ENCODE measurements at regions not wholly inside any gene's neighbourhood (a gene's known extent, or its start where the extent isn't known, plus 50 kb on each side); places are given as distances from the start of the nearest gene placed in this dataset.

DNA sequence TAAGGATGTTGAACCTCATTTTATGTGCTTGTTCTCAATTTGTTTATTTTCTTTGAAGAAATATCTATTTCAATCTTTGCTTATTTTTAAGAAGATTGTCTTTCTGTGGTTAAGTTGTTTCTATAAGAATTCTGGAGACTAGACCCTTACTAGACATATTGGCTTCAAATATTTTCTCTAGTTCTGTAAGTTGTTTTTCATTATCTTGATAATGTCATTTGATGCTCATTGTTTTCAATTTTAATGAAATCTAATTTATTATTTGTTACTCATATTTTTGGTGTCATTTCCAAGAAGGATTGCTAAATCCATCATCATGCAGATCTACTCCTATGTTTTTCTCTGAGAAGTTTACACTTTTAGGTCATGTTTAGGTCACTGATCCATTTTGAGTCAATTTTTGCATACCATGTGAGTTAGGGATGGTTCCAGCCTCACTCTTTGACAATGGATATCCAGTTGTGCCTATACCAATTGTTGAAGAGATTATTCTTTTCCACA lies 874.8 kb upstream of the SLITRK6 start:
- in situ Hi-C loops (cut with HindIII; ENCODE audit: low pct_unique_long_range_greater_than_20kb, low sequenced_read_pairs): no loop called here

DNA sequence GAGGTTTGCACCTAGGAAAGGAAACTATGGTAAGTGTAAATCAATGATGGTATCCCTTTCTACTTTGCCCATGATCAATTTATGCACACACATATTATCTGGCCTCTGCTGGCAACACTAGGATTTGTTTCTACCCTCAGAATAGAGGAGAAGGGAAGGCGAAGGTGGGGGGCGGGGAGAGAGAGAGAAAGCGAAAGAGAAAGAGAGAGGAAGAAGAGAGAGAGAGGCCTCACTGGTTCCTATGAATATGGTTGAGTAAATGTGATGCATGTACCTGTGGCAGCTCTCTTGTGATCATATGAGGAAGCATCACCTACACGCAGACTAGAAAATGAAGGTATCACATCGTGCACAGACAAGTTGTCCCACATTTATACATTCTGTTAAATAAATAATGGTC lies 882.0 kb upstream of the SLITRK6 start:
- BruUV-seq (replicated peaks): no TSS peak
- TF ChIP-seq POLR2AphosphoS5 (IDR thresholded peaks at IDR 0.05; ENCODE audit: low read depth, low read length): no peak
- TF ChIP-seq SIN3A (IDR thresholded peaks at IDR 0.05; ENCODE audit: borderline replicate concordance, insufficient read depth, low read depth, low read length): no peak
- TF ChIP-seq, protein P1, sequence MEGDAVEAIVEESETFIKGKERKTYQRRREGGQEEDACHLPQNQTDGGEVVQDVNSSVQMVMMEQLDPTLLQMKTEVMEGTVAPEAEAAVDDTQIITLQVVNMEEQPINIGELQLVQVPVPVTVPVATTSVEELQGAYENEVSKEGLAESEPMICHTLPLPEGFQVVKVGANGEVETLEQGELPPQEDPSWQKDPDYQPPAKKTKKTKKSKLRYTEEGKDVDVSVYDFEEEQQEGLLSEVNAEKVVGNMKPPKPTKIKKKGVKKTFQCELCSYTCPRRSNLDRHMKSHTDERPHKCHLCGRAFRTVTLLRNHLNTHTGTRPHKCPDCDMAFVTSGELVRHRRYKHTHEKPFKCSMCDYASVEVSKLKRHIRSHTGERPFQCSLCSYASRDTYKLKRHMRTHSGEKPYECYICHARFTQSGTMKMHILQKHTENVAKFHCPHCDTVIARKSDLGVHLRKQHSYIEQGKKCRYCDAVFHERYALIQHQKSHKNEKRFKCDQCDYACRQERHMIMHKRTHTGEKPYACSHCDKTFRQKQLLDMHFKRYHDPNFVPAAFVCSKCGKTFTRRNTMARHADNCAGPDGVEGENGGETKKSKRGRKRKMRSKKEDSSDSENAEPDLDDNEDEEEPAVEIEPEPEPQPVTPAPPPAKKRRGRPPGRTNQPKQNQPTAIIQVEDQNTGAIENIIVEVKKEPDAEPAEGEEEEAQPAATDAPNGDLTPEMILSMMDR (IDR thresholded peaks at IDR 0.05): no peak
- TF ChIP-seq, protein P2, sequence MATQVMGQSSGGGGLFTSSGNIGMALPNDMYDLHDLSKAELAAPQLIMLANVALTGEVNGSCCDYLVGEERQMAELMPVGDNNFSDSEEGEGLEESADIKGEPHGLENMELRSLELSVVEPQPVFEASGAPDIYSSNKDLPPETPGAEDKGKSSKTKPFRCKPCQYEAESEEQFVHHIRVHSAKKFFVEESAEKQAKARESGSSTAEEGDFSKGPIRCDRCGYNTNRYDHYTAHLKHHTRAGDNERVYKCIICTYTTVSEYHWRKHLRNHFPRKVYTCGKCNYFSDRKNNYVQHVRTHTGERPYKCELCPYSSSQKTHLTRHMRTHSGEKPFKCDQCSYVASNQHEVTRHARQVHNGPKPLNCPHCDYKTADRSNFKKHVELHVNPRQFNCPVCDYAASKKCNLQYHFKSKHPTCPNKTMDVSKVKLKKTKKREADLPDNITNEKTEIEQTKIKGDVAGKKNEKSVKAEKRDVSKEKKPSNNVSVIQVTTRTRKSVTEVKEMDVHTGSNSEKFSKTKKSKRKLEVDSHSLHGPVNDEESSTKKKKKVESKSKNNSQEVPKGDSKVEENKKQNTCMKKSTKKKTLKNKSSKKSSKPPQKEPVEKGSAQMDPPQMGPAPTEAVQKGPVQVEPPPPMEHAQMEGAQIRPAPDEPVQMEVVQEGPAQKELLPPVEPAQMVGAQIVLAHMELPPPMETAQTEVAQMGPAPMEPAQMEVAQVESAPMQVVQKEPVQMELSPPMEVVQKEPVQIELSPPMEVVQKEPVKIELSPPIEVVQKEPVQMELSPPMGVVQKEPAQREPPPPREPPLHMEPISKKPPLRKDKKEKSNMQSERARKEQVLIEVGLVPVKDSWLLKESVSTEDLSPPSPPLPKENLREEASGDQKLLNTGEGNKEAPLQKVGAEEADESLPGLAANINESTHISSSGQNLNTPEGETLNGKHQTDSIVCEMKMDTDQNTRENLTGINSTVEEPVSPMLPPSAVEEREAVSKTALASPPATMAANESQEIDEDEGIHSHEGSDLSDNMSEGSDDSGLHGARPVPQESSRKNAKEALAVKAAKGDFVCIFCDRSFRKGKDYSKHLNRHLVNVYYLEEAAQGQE (IDR thresholded peaks at IDR 0.05; ENCODE audit: insufficient read depth in 1 of 2, low read depth in 2 of 2, low read length in 1 of 2): no peak
- TF ChIP-seq TCF7L2 (IDR thresholded peaks at IDR 0.05; ENCODE audit: low read depth, low read length): no peak
- in situ Hi-C loops (cut with HindIII; ENCODE audit: low pct_unique_long_range_greater_than_20kb, low sequenced_read_pairs) (no loop called here), intact Hi-C loops (cut with micrococcal nuclease; ENCODE audit: unreplicated experiment) (no loop called here)
- no peaks in the 10 kb centered on the region for H3K4me1 ChIP-seq (ENCODE audit: control insufficient read depth, insufficient read depth, low read length)
- DNase-seq (ENCODE audit: low read depth, low spot score) (no peak), ATAC-seq (no peak)
- H3K9me3 ChIP-seq (ENCODE audit: control insufficient read depth, insufficient read depth, low read depth, low read length): no peaks in the 10 kb centered on the region
- H3K4me3 ChIP-seq (ENCODE audit: low read depth in 2 of 2, low read length in 2 of 2): no peak overlapping the region
- ChIA-PET CTCF (no interaction called here), POLR2A (no interaction called here)
- H3K27me3 ChIP-seq (ENCODE audit: control insufficient read depth, insufficient read depth, low read length): no peaks in the 10 kb centered on the region
- no peaks in the 10 kb centered on the region for H3K36me3 ChIP-seq (ENCODE audit: control insufficient read depth, insufficient read depth, low read length)
- H3K27ac ChIP-seq (ENCODE audit: low read length): no peak overlapping the region

More for the DNA sequence above, 874.8 kb upstream of the SLITRK6 start:
- Histone ChIP-seq H3K27me3 (ENCODE audit: control insufficient read depth, insufficient read depth, low read length) (no peaks in the 10 kb centered on the region), H3K9me3 (ENCODE audit: control insufficient read depth, insufficient read depth, low read depth, low read length) (no peaks in the 10 kb centered on the region), H3K4me1 (ENCODE audit: control insufficient read depth, insufficient read depth, low read length) (no peaks in the 10 kb centered on the region), H3K27ac (ENCODE audit: low read length) (no peak overlapping the region), H3K36me3 (ENCODE audit: control insufficient read depth, insufficient read depth, low read length) (no peaks in the 10 kb centered on the region), H3K4me3 (ENCODE audit: low read depth in 2 of 2, low read length in 2 of 2) (no peak overlapping the region)
- CTCF ChIA-PET: no interaction called here
- intact Hi-C loops (cut with micrococcal nuclease; ENCODE audit: unreplicated experiment): no loop called here
- BruUV-seq (replicated peaks): no TSS peak
- ATAC-seq (no peak), DNase-seq (ENCODE audit: low read depth, low spot score) (no peak)
- POLR2A ChIA-PET: no interaction called here
- TF ChIP-seq POLR2AphosphoS5 (IDR thresholded peaks at IDR 0.05; ENCODE audit: low read depth, low read length): no peak
- TF ChIP-seq, protein P2 (IDR thresholded peaks at IDR 0.05; ENCODE audit: insufficient read depth in 1 of 2, low read depth in 2 of 2, low read length in 1 of 2): no peak
- no peak for TF ChIP-seq SIN3A (IDR thresholded peaks at IDR 0.05; ENCODE audit: borderline replicate concordance, insufficient read depth, low read depth, low read length)
- TF ChIP-seq TCF7L2 (IDR thresholded peaks at IDR 0.05; ENCODE audit: low read depth, low read length): no peak
- TF ChIP-seq, protein P1 (IDR thresholded peaks at IDR 0.05): no peak
